ENCODE measurements at regions not wholly inside any gene's neighbourhood (a gene's known extent, or its start where the extent isn't known, plus 50 kb on each side); places are given as distances from the start of the nearest gene placed in this dataset.

- TF ChIP-seq EZH2phosphoT487 (IDR thresholded peaks at IDR 0.05; ENCODE audit: low read depth, severe bottlenecking, unreplicated experiment), result no peak
- no peak for TF ChIP-seq EZH2 (IDR thresholded peaks at IDR 0.05; ENCODE audit: borderline replicate concordance)
- peak; percentile 7 for TF ChIP-seq CTCF (IDR thresholded peaks at IDR 0.05; ENCODE audit: poor library complexity)
- DNase-seq (ENCODE audit: low spot score), result no peak
- Histone ChIP-seq H3K27me3 (no peaks in the 10 kb centered on the region), H3K79me2 (no peaks in the 10 kb centered on the region), H3K9me3 (ENCODE audit: low read depth) (no peaks in the 10 kb centered on the region), H3K4me3 (no peak overlapping the region), H3K36me3 (replicated peaks; ENCODE audit: insufficient read depth, low read depth) (no peaks in the 10 kb centered on the region), H3K9me2 (replicated peaks; ENCODE audit: insufficient read depth) (no peaks in the 10 kb centered on the region), H2AFZ (no peak overlapping the region), H3K4me2 (no peak overlapping the region), H4K20me1 (ENCODE audit: insufficient read depth, poor library complexity, severe bottlenecking) (no peaks in the 10 kb centered on the region), H3K4me1 (ENCODE audit: insufficient read depth) (no peaks in the 10 kb centered on the region), H3K27ac (no peak overlapping the region)
- WGBS (ENCODE audit: low lambda C conversion rate, missing lambda C conversion rate), result 90% methylated on average over 10 of the region's 10 CpGs
These were observed 65.8 kb upstream of the PRKAR2B start for GRCh38 chr7:106978425-106979420.

GRCh38 chr7:106979551-106980357 lies 64.8 kb upstream of the PRKAR2B start:
- Histone ChIP-seq H3K79me2 (no peaks in the 10 kb centered on the region), H3K36me3 (replicated peaks; ENCODE audit: insufficient read depth, low read depth) (no peaks in the 10 kb centered on the region), H3K9me3 (ENCODE audit: low read depth) (no peaks in the 10 kb centered on the region), H3K9me2 (replicated peaks; ENCODE audit: insufficient read depth) (no peaks in the 10 kb centered on the region), H3K27me3 (no peaks in the 10 kb centered on the region), H3K4me1 (ENCODE audit: insufficient read depth) (no peaks in the 10 kb centered on the region), H3K4me2 (no peak overlapping the region), H3K27ac (no peak overlapping the region), H2AFZ (no peak overlapping the region), H3K4me3 (no peak overlapping the region), H4K20me1 (ENCODE audit: insufficient read depth, poor library complexity, severe bottlenecking) (no peaks in the 10 kb centered on the region)
- no peak for DNase-seq (ENCODE audit: low spot score)
- WGBS (ENCODE audit: low lambda C conversion rate, missing lambda C conversion rate), result 49% methylated on average over 9 of the region's 9 CpGs
- TF ChIP-seq CTCF (IDR thresholded peaks at IDR 0.05; ENCODE audit: poor library complexity) (no peak), EZH2 (IDR thresholded peaks at IDR 0.05; ENCODE audit: borderline replicate concordance) (no peak), EZH2phosphoT487 (IDR thresholded peaks at IDR 0.05; ENCODE audit: low read depth, severe bottlenecking, unreplicated experiment) (no peak)

GRCh38 chr7:106980358-106980685 lies 64.2 kb upstream of the PRKAR2B start:
- Histone ChIP-seq H3K27me3 (no peaks in the 10 kb centered on the region), H3K27ac (no peak overlapping the region), H3K79me2 (no peaks in the 10 kb centered on the region), H3K36me3 (replicated peaks; ENCODE audit: insufficient read depth, low read depth) (no peaks in the 10 kb centered on the region), H3K9me3 (ENCODE audit: low read depth) (no peaks in the 10 kb centered on the region), H2AFZ (no peak overlapping the region), H3K9me2 (replicated peaks; ENCODE audit: insufficient read depth) (no peaks in the 10 kb centered on the region), H4K20me1 (ENCODE audit: insufficient read depth, poor library complexity, severe bottlenecking) (no peaks in the 10 kb centered on the region), H3K4me1 (ENCODE audit: insufficient read depth) (no peaks in the 10 kb centered on the region), H3K4me3 (no peak overlapping the region), H3K4me2 (no peak overlapping the region)
- 89% methylated on average over 3 of the region's 3 CpGs for WGBS (ENCODE audit: low lambda C conversion rate, missing lambda C conversion rate)
- DNase-seq (ENCODE audit: low spot score), result no peak
- TF ChIP-seq EZH2phosphoT487 (IDR thresholded peaks at IDR 0.05; ENCODE audit: low read depth, severe bottlenecking, unreplicated experiment) (no peak), CTCF (IDR thresholded peaks at IDR 0.05; ENCODE audit: poor library complexity) (no peak), EZH2 (IDR thresholded peaks at IDR 0.05; ENCODE audit: borderline replicate concordance) (no peak)

All from hepatocyte (in vitro differentiated cells).